Fibroblast of mammary gland (primary cell): ENCODE measurements at regions not wholly inside any gene's neighbourhood (a gene's known extent, or its start where the extent isn't known, plus 50 kb on each side); places are given as distances from the start of the nearest gene placed in this dataset.
"Not testable (repeated sequence)": the region's sequence is repeated elsewhere in the genome, so short reads cannot be mapped to it uniquely, and the experiment has no call there.

Experiments
- DNase-seq: peaks from one replicate; pipeline ENCODE4 v3.0.0-alpha.2; 2010; ENCODE audit warnings: low read depth
- H3K4me3 ChIP-seq: 2 replicates; pipeline ENCODE4 v1.5.1; 2011; ENCODE audit warnings: low read depth, mild to moderate bottlenecking, low read length, moderate library complexity; ENCODE audit not compliant: control insufficient read depth
- CTCF ChIP-seq: conservative IDR thresholded peaks from 2 replicates; pipeline ENCODE4 v1.5.1; 2011; ENCODE audit warnings: low read depth, low read length, inconsistent platforms; ENCODE audit not compliant: control insufficient read depth, insufficient read depth

GRCh38 chr2:67096886-67097285, 300.2 kb upstream of the ETAA1 start:
- no peak for DNase-seq
- H3K4me3 ChIP-seq = no peak overlapping the region

DNA sequence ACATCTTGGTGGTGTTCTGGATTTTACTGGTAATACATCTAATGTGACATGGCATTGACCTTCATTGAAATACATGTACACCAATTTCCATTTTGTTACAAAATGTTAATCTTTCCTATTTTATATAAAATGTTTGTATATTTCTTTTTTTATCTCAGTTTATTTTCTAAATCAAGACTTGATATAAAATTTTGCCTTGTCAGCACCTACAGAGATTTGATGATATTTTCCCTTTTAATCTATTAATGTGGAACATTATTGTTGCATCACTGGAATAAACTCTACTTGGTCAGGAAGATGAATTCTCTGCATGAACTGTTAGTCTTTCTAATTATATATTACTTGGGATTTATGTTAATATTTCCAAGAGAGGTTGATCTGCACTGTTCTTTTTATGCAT, 294.0 kb upstream of the ETAA1 start:
- DNase-seq = no peak
- TF ChIP-seq CTCF = no peak
- H3K4me3 ChIP-seq = no peak overlapping the region

More at GRCh38 chr2:67096886-67097285, 300.2 kb upstream of the ETAA1 start:
- TF ChIP-seq CTCF = no peak

DNA sequence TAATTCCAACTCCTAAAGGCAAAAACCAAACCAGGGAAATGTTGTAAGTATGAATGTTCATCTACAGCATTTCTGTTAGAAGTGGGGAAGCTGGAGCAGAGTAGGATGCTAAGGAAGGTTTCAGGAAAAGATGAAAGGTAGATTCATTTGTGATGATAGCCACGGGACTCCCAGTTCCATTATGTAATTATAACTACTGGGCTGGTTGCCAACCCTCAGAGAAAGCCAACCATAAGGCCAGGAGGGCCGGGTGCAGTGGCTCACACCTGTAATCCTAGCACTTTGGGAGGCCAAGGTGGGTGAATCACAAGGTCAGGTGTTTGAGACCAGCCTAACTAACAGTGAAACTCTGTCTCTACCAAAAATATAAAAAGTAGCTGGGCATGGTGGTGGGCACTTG, 288.9 kb upstream of the ETAA1 start:
- TF ChIP-seq CTCF = no peak
- DNase-seq = no peak
- no peak overlapping the region for H3K4me3 ChIP-seq

DNA sequence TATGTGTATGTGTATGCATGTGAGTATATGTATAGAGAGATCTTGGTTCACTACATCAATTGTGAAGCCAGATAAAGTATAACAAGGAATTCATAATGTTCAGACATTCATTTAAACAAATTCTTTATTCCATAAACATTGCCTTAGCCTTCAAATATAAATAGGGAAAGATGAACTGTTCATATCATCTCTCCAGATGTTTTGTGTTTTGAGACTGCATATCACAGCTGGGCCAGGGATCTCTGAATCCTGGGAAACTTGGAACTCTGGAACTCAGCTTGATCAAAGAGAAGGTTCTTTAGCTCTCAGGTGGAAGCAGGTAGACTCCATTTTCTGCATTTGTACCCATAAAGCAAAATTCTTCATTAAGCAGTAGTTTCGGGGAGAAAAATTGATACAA, 272.6 kb upstream of the ETAA1 start:
- H3K4me3 ChIP-seq = no peak overlapping the region
- no peak for TF ChIP-seq CTCF
- DNase-seq = no peak

GRCh38 chr2:67130531-67131256, 266.4 kb upstream of the ETAA1 start:
- no peak overlapping the region for H3K4me3 ChIP-seq
- TF ChIP-seq CTCF = no peak
- DNase-seq = peak; percentile 42

- no peak for DNase-seq
- no peak for TF ChIP-seq CTCF
- H3K4me3 ChIP-seq = no peak overlapping the region
These were observed 265.9 kb upstream of the ETAA1 start for GRCh38 chr2:67131257-67131609.

- DNase-seq, H3K4me3 ChIP-seq: not testable (repeated sequence)
These were observed 264.6 kb upstream of the ETAA1 start for GRCh38 chr2:67132441-67132940.
